Neural progenitor cell (in vitro differentiated cells): ENCODE measurements at regions not wholly inside any gene's neighbourhood (a gene's known extent, or its start where the extent isn't known, plus 50 kb on each side); places are given as distances from the start of the nearest gene placed in this dataset.

Experiments used
- EZH2phosphoT487 ChIP-seq: fragments of 200-600 bp; sonication (generic); IDR thresholded peaks from 2 replicates; pipeline ENCODE4 v1.6.1; 2017; ENCODE audit warnings: antibody characterized with exemption
- TF ChIP-seq, protein P1 (sequence below): fragments of 200-600 bp; sonication (generic); IDR thresholded peaks from 2 replicates; pipeline ENCODE4 v1.5.1; 2017; ENCODE audit warnings: antibody characterized with exemption, mild to moderate bottlenecking

- TF ChIP-seq, protein P1, sequence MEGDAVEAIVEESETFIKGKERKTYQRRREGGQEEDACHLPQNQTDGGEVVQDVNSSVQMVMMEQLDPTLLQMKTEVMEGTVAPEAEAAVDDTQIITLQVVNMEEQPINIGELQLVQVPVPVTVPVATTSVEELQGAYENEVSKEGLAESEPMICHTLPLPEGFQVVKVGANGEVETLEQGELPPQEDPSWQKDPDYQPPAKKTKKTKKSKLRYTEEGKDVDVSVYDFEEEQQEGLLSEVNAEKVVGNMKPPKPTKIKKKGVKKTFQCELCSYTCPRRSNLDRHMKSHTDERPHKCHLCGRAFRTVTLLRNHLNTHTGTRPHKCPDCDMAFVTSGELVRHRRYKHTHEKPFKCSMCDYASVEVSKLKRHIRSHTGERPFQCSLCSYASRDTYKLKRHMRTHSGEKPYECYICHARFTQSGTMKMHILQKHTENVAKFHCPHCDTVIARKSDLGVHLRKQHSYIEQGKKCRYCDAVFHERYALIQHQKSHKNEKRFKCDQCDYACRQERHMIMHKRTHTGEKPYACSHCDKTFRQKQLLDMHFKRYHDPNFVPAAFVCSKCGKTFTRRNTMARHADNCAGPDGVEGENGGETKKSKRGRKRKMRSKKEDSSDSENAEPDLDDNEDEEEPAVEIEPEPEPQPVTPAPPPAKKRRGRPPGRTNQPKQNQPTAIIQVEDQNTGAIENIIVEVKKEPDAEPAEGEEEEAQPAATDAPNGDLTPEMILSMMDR = no peak
- no peak for TF ChIP-seq EZH2phosphoT487
These were observed 358.4 kb downstream of the SH2D4B start for GRCh38 chr10:80896076-80896475.
